H9 (cell line): ENCODE measurements at regions not wholly inside any gene's neighbourhood (a gene's known extent, or its start where the extent isn't known, plus 50 kb on each side); places are given as distances from the start of the nearest gene placed in this dataset.

Experiments used
- DNase-seq: peaks from one replicate; pipeline ENCODE4 v3.0.0-alpha.2; 2017
- H2AFZ ChIP-seq: one replicate; pipeline ENCODE4 v1.6.1; 2013; ENCODE audit warnings: mild to moderate bottlenecking, low read length, control low read depth, moderate library complexity
- H2AK5ac ChIP-seq: 2 replicates; pipeline ENCODE4 v1.6.1; 2013; ENCODE audit warnings: low read length, control low read depth, mixed read lengths; ENCODE audit not compliant: insufficient read length
- H2BK120ac ChIP-seq: one replicate; pipeline ENCODE4 v1.6.1; 2013; ENCODE audit warnings: low read depth, mild to moderate bottlenecking, low read length, control low read depth, inconsistent platforms; ENCODE audit not compliant: poor library complexity, severe bottlenecking
- H2BK12ac ChIP-seq: 2 replicates; pipeline ENCODE4 v1.6.1; 2013; ENCODE audit warnings: low read length, control low read depth, mixed read lengths, low read depth; ENCODE audit not compliant: insufficient read length
- H2BK15ac ChIP-seq: 2 replicates; pipeline ENCODE4 v1.6.1; 2013; ENCODE audit warnings: low read depth, low read length, control low read depth
- H2BK20ac ChIP-seq: one replicate; pipeline ENCODE4 v1.6.1; 2013; ENCODE audit warnings: low read depth, mild to moderate bottlenecking, low read length, control low read depth, inconsistent platforms; ENCODE audit not compliant: poor library complexity, severe bottlenecking
- H2BK5ac ChIP-seq: 2 replicates; pipeline ENCODE4 v1.6.1; 2013; ENCODE audit warnings: low read length, control low read depth, mixed read lengths; ENCODE audit not compliant: insufficient read length
- H3K14ac ChIP-seq: 2 replicates; pipeline ENCODE4 v1.6.1; 2013; ENCODE audit warnings: low read length, control low read depth; ENCODE audit not compliant: insufficient read depth
- H3K18ac ChIP-seq: 2 replicates; pipeline ENCODE4 v1.6.1; 2013; ENCODE audit warnings: low read depth, mild to moderate bottlenecking, mixed read lengths, low read length, control low read depth; ENCODE audit not compliant: insufficient read length
- H3K23ac ChIP-seq: 2 replicates; pipeline ENCODE4 v1.6.1; 2013; ENCODE audit warnings: low read length, control low read depth, mixed read lengths, low read depth; ENCODE audit not compliant: insufficient read length
- H3K23me2 ChIP-seq: 2 replicates; pipeline ENCODE4 v1.6.1; 2013; ENCODE audit warnings: low read depth, mild to moderate bottlenecking, mixed read lengths, low read length, control low read depth; ENCODE audit not compliant: insufficient read length, poor library complexity, severe bottlenecking
- H3K27ac ChIP-seq: 2 replicates; pipeline ENCODE4 v1.5.1; 2013; ENCODE audit warnings: low read length, control low read depth, mixed read lengths, low read depth; ENCODE audit not compliant: insufficient read length
- H3K27me3 ChIP-seq: 2 replicates; pipeline ENCODE4 v1.6.1; 2013; ENCODE audit warnings: low read length, control low read depth, inconsistent platforms; ENCODE audit not compliant: insufficient read depth
- H3K4ac ChIP-seq: 2 replicates; pipeline ENCODE4 v1.6.1; 2013; ENCODE audit warnings: low read depth, mild to moderate bottlenecking, control low read depth, inconsistent platforms, low read length, moderate library complexity
- H3K4me1 ChIP-seq: 2 replicates; pipeline ENCODE4 v1.6.1; 2013; ENCODE audit warnings: low read length, control low read depth, inconsistent platforms; ENCODE audit not compliant: insufficient read depth
- H3K4me2 ChIP-seq: 2 replicates; pipeline ENCODE4 v1.6.1; 2013; ENCODE audit warnings: low read length, control low read depth, mixed read lengths; ENCODE audit not compliant: insufficient read length, insufficient read depth
- H3K56ac ChIP-seq: 2 replicates; pipeline ENCODE4 v1.6.1; 2013; ENCODE audit warnings: low read depth, mild to moderate bottlenecking, mixed read lengths, low read length, control low read depth; ENCODE audit not compliant: insufficient read length
- H3K79me1 ChIP-seq: 2 replicates; pipeline ENCODE4 v1.6.1; 2013; ENCODE audit warnings: low read depth, mild to moderate bottlenecking, moderate library complexity, low read length, control low read depth, inconsistent platforms; ENCODE audit not compliant: insufficient read depth, poor library complexity, severe bottlenecking
- H3K79me2 ChIP-seq: 2 replicates; pipeline ENCODE4 v1.6.1; 2013; ENCODE audit warnings: low read length, control low read depth, inconsistent platforms; ENCODE audit not compliant: insufficient read depth
- H3K9ac ChIP-seq: 2 replicates; pipeline ENCODE4 v1.6.1; 2013; ENCODE audit warnings: low read length, control low read depth, mixed read lengths; ENCODE audit not compliant: insufficient read length; ENCODE audit errors: extremely low read depth
- H3K9me3 ChIP-seq: one replicate; pipeline ENCODE4 v1.6.1; 2013; ENCODE audit warnings: low read depth, low read length, inconsistent platforms; ENCODE audit not compliant: control insufficient read depth
- H3T11ph ChIP-seq: one replicate; pipeline ENCODE4 v1.6.1; 2013; ENCODE audit warnings: mild to moderate bottlenecking, low read length, control low read depth, inconsistent platforms
- H4K20me1 ChIP-seq: one replicate; pipeline ENCODE4 v1.6.1; 2013; ENCODE audit not compliant: control insufficient read depth, insufficient read length, insufficient read depth
- H4K5ac ChIP-seq: 2 replicates; pipeline ENCODE4 v1.6.1; 2013; ENCODE audit warnings: low read depth, mild to moderate bottlenecking, mixed read lengths, low read length, control low read depth; ENCODE audit not compliant: insufficient read length
- H4K8ac ChIP-seq: replicated peaks from 2 replicates; pipeline ENCODE4 v1.6.1; 2013; ENCODE audit warnings: low read length, control low read depth, mixed read lengths, low read depth; ENCODE audit not compliant: insufficient read length
- H4K91ac ChIP-seq: 2 replicates; pipeline ENCODE4 v1.6.1; 2013; ENCODE audit warnings: low read depth, mild to moderate bottlenecking, moderate library complexity, mixed read lengths, low read length, control low read depth; ENCODE audit not compliant: insufficient read length
- H3K27ac Mint-ChIP-seq, 3 experiments: 2 replicates in 2 of 3; 3 replicates in 1 of 3; pipeline ENCODE4 v1.8.0; 2020 to 2021; ENCODE audit warnings: mixed read lengths in 3 of 3, mild to moderate bottlenecking in 1 of 3, moderate library complexity in 1 of 3
- H3K27me3 Mint-ChIP-seq: 2 replicates; pipeline ENCODE4 v1.8.0; 2021; ENCODE audit warnings: low read depth, mild to moderate bottlenecking, moderate library complexity, mixed read lengths
- H3K36me3 Mint-ChIP-seq, 3 experiments: 2 replicates in 2 of 3; 3 replicates in 1 of 3; pipeline ENCODE4 v1.8.0; 2020 to 2021; ENCODE audit warnings: low read depth in 3 of 3, mixed read lengths in 3 of 3; ENCODE audit not compliant: insufficient read depth in 1 of 3
- H3K4me1 Mint-ChIP-seq, 2 experiments: 2 replicates each; pipeline ENCODE4 v1.8.0; 2020; ENCODE audit warnings: mixed read lengths in 2 of 2
- H3K4me3 Mint-ChIP-seq, 2 experiments: 2 replicates in 1 of 2; 3 replicates in 1 of 2; pipeline ENCODE4 v1.8.0; 2020 to 2021; ENCODE audit warnings: mild to moderate bottlenecking in 2 of 2, mixed read lengths in 2 of 2, moderate library complexity in 1 of 2
- H3K9me3 Mint-ChIP-seq, 2 experiments: 2 replicates in 1 of 2; 3 replicates in 1 of 2; pipeline ENCODE4 v1.8.0; 2020; ENCODE audit warnings: mild to moderate bottlenecking in 2 of 2, mixed read lengths in 2 of 2, moderate library complexity in 1 of 2
- CTCF ChIP-seq: fragments of 200-600 bp; sonication (generic); conservative IDR thresholded peaks from 3 replicates; pipeline ENCODE4 v1.8.0; 2021; ENCODE audit warnings: antibody characterized with exemption, mild to moderate bottlenecking
- WGBS: extraction: QIAGEN DNeasy Blood & Tissue Kit; methylation state at CpG from one replicate; pipeline ENCODE4 v1.1.7; 2013; ENCODE audit warnings: missing lambda C conversion rate, low lambda C conversion rate, mixed read lengths; ENCODE audit not compliant: insufficient read length; ENCODE audit errors: extremely low coverage; 5-methylcytosine and 5-hydroxymethylcytosine counted together

GRCh38 chr6:797479-798077 is 104.6 kb upstream of the EXOC2 start:
- peaks cover 10 to 14% of the 10 kb centered on the region in 2 experiments for H3K4me1 Mint-ChIP-seq
- H3K27ac Mint-ChIP-seq: no peak overlapping the region
- Histone ChIP-seq H4K91ac (no peak overlapping the region), H3K79me1 (no peaks in the 10 kb centered on the region), H4K5ac (no peak overlapping the region), H3K27ac (no peak overlapping the region), H3K9ac (no peak overlapping the region), H3K14ac (no peak overlapping the region), H2BK12ac (no peak overlapping the region), H2BK15ac (no peak overlapping the region), H3K56ac (no peak overlapping the region), H2BK120ac (no peak overlapping the region), H3T11ph (no peak overlapping the region), H3K23me2 (no peaks in the 10 kb centered on the region), H3K23ac (no peak overlapping the region), H3K79me2 (no peaks in the 10 kb centered on the region), H3K4me2 (no peak overlapping the region), H3K18ac (no peak overlapping the region), H3K4me1 (peaks cover 3% of the 10 kb centered on the region; the same call in 1 of the 2 replicates), H4K8ac (no peak overlapping the region), H3K9me3 (no peaks in the 10 kb centered on the region), H3K4ac (no peak overlapping the region), H2AK5ac (no peak overlapping the region), H4K20me1 (no peaks in the 10 kb centered on the region), H2BK20ac (no peak overlapping the region), H2AFZ (no peak overlapping the region), H3K27me3 (no peaks in the 10 kb centered on the region), H2BK5ac (no peak overlapping the region)
- H3K36me3 Mint-ChIP-seq: no peaks in the 10 kb centered on the region
- H3K9me3 Mint-ChIP-seq: no peaks in the 10 kb centered on the region
- TF ChIP-seq CTCF: peak; percentile 87
- no peak for DNase-seq
- no peaks in the 10 kb centered on the region for H3K27me3 Mint-ChIP-seq
- no CpG with 5 or more reads among the region's 5 CpGs for WGBS
- H3K4me3 Mint-ChIP-seq: no peak overlapping the region
